Stimulated activated effector memory CD8-positive, alpha-beta T cell treated with anti-CD3 and anti-CD28 coated beads, Interleukin-12 subunit alpha, Interleukin-12 subunit beta, amount 100 ng/mL, for 72 hours (primary cell): ENCODE measurements at regions not wholly inside any gene's neighbourhood (a gene's known extent, or its start where the extent isn't known, plus 50 kb on each side); places are given as distances from the start of the nearest gene placed in this dataset.

ENCODE experiments used
- ATAC-seq: fragments of 150-1000 bp; cut with Tn5 transposase; 2 replicates; pipeline ENCODE4 v1.10.0; 2021
- DNase-seq, 2 donors: peaks; one replicate each; pipeline ENCODE4 v3.0.0; 2021 to 2022; ENCODE audit warnings: low spot score in 2 of 2
- H3K27ac Mint-ChIP-seq: one replicate; pipeline ENCODE4 v1.8.0; 2022; ENCODE audit warnings: mild to moderate bottlenecking, mixed read lengths
- H3K36me3 Mint-ChIP-seq: one replicate; pipeline ENCODE4 v1.8.0; 2022; ENCODE audit warnings: mild to moderate bottlenecking, mixed read lengths
- H3K4me1 Mint-ChIP-seq: one replicate; pipeline ENCODE4 v1.8.0; 2022; ENCODE audit warnings: mixed read lengths
- H3K4me3 Mint-ChIP-seq: one replicate; pipeline ENCODE4 v1.8.0; 2022; ENCODE audit warnings: mild to moderate bottlenecking, mixed read lengths
- H3K9me3 Mint-ChIP-seq: one replicate; pipeline ENCODE4 v1.8.0; 2022; ENCODE audit warnings: mixed read lengths

DNA sequence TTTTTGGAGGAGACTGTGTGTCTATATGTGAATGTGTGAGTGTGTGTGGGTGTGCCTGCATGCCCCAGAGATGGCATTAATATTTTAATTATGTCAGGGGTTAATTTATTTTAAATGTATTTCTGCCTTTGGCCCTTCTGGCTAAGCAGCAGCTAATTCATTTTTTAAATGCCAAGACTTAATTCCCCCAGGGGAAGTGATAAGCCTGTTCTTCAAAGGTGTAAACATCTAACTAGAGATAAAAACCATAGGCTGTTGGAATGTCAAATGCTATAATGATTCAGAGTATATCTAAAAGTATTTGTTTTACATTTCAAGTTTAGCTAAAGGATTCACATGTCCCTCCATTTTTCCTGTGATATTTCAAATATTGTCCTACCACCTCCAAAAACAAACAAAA, 184.7 kb downstream of the SPP2 start:
- ATAC-seq (no peak), DNase-seq (no peak)
- Mint-ChIP-seq H3K4me3 (no peak overlapping the region), H3K9me3 (no peaks in the 10 kb centered on the region), H3K36me3 (no peaks in the 10 kb centered on the region), H3K4me1 (no peaks in the 10 kb centered on the region), H3K27ac (no peak overlapping the region)

DNA sequence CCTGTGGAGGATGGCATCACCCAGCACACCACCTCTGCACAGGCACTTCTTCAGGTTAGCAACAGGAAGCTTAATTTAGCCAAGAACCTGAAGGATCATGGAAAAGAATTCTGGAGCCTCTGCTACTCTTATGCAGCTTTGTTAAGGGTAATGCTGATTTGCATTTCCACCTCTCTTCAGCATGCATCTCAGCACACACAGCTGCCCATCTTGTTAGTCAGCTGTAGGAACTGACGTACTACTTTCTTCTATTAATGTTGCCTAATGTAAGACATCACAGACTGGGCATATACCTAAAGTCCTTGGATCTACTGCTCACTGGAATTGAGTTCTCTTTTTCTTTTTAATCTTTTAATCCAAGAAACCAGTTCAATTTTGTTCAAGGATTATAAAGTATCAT, 181.0 kb downstream of the SPP2 start:
- no peak for ATAC-seq
- H3K4me3 Mint-ChIP-seq, result no peak overlapping the region
- H3K36me3 Mint-ChIP-seq, result no peaks in the 10 kb centered on the region
- H3K9me3 Mint-ChIP-seq, result no peaks in the 10 kb centered on the region
- no peaks in the 10 kb centered on the region for H3K4me1 Mint-ChIP-seq
- H3K27ac Mint-ChIP-seq, result no peak overlapping the region
- no peak for DNase-seq

DNA sequence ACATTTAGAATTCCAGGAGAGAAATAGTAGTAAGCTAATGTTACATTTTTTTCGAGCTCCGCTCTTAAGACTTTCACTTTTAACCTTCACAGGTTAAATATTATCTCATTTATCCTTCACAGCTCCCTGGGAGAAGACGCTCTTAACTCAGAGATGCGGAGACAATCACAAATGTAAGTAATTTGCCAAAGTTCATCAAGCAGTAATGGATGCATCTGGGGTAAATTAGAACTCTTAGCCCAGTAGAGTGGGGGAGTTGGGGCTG, 168.5 kb downstream of the SPP2 start:
- DNase-seq (no peak), ATAC-seq (no peak)
- Mint-ChIP-seq H3K9me3 (no peaks in the 10 kb centered on the region), H3K27ac (no peak overlapping the region), H3K4me1 (peaks cover 20% of the 10 kb centered on the region), H3K4me3 (no peak overlapping the region), H3K36me3 (no peaks in the 10 kb centered on the region)

DNA sequence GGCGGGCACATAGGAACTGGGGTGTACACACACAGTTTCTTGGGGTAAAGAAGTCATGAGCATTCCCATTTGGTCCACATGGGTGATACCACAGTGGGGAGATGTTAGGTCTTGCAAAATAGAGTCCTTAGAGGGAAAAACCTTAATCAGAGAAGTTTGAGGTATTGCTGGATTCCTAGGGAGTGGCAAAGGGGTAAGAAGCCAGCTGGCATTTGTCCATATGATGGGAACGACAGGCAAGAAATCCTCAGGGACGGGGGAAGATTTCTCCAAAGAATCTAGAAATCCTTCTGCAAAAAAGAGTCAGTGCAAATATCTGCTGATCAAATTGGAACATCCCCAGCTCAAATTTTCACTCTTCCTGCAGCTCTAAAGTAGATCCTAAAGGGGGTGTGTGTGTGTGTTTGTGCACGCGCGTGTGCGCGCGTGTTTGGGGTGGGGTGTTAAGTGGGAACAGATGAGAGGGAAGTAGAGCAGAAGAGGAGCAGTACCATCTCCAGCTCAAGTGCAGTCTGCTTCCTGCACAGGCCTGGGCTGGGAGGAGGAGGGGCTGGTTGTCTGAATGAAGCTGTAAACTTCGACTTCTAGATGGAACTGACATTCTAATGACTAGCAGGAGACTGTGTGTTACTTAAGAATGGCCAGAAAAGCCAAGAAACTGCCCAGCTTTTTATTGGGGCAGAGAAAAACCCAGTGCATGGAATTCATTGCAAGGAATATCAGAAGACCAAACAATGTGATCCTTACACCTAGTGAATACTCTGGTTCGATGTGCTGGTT, 168.0 kb downstream of the SPP2 start:
- Mint-ChIP-seq H3K9me3 (no peaks in the 10 kb centered on the region), H3K27ac (no peak overlapping the region), H3K36me3 (no peaks in the 10 kb centered on the region), H3K4me3 (no peak overlapping the region), H3K4me1 (peaks cover 20% of the 10 kb centered on the region)
- ATAC-seq, result no peak
- no peak for DNase-seq

DNA sequence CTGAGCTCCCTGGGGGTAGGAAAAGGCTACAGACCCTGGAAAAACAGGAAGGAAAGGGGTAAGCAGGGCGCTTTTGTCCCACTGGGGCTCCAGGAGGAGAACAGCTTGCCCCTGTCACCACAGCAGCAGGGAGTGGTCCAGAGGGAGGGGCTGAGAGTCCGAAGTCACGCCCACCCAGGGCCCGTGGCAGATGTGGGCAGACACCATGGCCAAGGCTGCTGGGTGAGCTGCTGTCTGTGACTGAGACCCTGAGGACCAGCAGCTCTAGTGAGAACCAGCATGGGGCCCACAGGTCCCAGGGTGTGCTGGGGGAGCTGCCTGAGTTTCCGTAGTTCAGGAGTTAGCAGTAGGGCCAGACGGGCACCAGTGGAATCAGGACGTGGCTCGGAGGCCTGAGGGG, 162.0 kb downstream of the SPP2 start:
- peak overlapping the region; percentile 43 for H3K27ac Mint-ChIP-seq
- no peaks in the 10 kb centered on the region for H3K9me3 Mint-ChIP-seq

DNA sequence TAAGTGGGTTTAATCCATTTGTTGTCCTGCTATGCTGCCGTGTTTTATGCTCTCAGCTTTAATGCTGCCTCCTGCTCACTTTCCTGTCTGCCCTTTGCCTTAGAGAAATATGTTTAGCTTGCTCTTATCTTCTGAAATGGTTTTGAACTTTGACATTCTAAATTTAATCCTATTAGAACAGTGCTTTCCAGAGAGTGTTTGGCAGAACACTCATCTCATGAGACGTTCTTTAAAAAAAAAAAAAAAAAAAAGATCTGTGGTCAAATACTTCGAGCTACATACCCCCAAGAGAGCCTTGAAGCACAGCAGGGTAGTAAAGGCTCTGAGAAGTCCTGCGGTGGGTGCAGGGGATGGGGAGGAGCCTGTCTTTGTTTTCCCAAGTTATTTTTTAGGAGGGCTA, 161.3 kb downstream of the SPP2 start:
- Mint-ChIP-seq H3K4me1 (peaks cover 11% of the 10 kb centered on the region), H3K27ac (peak overlapping the region; percentile 43), H3K36me3 (no peaks in the 10 kb centered on the region), H3K4me3 (no peak overlapping the region), H3K9me3 (no peaks in the 10 kb centered on the region)
- ATAC-seq (no peak), DNase-seq (no peak)

More for the DNA sequence above, 162.0 kb downstream of the SPP2 start:
- Mint-ChIP-seq H3K4me1 (peaks cover 13% of the 10 kb centered on the region), H3K4me3 (no peak overlapping the region), H3K36me3 (no peaks in the 10 kb centered on the region)
- DNase-seq (no peak), ATAC-seq (no peak)

DNA sequence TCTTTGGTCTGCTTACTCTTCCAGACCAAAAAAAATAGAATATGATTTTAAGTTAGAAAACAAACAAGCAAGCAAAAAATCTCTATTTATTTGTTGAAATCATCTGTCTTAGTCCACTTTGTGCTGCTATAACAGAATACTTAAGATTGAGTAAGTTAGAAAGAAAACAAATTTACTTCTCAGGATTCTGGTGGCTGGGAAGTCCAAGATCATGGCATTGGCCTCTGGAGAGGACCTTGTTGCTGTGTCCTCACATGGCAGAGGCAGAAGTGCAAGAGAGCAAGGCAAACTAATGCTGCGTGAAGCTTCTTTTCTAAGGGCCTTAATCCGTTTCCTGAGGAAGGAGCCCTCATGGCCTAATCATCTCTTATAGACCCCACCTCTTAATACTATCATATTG, 156.2 kb downstream of the SPP2 start:
- H3K4me1 Mint-ChIP-seq, result no peaks in the 10 kb centered on the region
- peaks cover 3% of the 10 kb centered on the region for H3K9me3 Mint-ChIP-seq
- no peak overlapping the region for H3K4me3 Mint-ChIP-seq
- ATAC-seq (no peak), DNase-seq (no peak)
- H3K27ac Mint-ChIP-seq, result peak overlapping the region; percentile 26
- H3K36me3 Mint-ChIP-seq, result no peaks in the 10 kb centered on the region

DNA sequence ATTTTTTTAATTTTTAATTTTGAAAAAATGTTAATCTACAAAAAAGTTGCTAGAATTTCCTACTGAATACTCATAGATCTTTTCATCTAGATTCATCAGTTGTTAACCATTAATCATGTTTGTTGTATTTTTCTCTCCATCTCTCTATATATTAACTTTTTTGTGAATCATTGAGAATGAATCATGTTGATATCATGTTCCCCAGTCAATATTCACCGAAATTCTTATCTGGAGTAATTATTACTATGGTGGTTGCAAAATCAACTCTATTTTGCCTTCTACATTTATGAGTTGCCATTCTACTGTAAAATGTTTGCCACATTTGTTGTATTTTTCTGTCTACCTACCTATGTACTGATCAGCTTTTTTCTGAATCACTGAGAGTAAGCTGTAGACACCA, 154.0 kb downstream of the SPP2 start:
- ATAC-seq, result no peak
- H3K4me1 Mint-ChIP-seq, result no peaks in the 10 kb centered on the region
- H3K27ac Mint-ChIP-seq, result no peak overlapping the region
- H3K4me3 Mint-ChIP-seq, result no peak overlapping the region
- no peak for DNase-seq
- no peaks in the 10 kb centered on the region for H3K36me3 Mint-ChIP-seq
- peaks cover 3% of the 10 kb centered on the region for H3K9me3 Mint-ChIP-seq

DNA sequence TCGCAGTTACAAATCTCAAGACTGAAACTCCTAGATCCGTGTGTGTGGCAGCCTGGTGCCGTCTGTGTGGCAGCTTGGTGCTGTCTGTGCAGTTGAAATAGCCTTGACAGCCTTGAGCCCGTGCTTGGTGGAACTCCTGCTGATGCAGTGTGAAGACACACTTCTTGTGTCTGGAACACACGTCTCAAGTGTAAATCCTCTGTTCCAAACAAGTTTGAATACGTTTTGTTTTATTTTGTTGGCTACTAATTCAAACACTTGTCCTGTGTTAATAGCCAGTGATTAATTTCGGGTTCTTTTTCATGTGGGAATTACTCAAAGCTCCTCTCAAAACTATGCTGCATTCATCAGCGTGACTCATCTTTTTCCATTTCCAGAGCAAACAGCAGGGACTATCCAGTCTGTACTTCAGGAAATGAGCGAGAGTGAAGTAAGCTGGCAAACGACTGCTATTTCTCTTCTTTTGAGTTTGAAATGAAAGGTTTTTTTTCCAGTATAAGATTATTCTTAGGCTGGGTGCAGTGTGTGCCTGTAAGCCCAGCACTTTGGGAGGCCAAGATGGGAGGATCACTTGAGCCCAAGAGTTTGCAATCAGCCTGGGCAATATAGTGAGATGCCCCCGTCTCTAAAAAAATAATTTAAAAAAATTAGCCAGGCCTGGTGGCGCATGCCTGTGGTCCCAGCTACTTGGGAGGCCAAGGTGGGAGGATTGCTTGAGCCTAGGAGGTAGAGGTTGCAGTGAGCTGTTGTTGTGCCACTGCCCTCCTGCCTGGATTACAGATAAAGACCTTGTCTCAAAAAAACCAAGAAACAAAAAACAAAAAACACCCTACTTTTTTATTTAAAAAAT, 152.9 kb downstream of the SPP2 start:
- H3K4me1 Mint-ChIP-seq, result peaks cover 3% of the 10 kb centered on the region
- H3K4me3 Mint-ChIP-seq, result no peak overlapping the region
- H3K36me3 Mint-ChIP-seq, result no peaks in the 10 kb centered on the region
- DNase-seq (no peak), ATAC-seq (no peak)
- H3K9me3 Mint-ChIP-seq, result peaks cover 3% of the 10 kb centered on the region
- H3K27ac Mint-ChIP-seq, result no peak overlapping the region

DNA sequence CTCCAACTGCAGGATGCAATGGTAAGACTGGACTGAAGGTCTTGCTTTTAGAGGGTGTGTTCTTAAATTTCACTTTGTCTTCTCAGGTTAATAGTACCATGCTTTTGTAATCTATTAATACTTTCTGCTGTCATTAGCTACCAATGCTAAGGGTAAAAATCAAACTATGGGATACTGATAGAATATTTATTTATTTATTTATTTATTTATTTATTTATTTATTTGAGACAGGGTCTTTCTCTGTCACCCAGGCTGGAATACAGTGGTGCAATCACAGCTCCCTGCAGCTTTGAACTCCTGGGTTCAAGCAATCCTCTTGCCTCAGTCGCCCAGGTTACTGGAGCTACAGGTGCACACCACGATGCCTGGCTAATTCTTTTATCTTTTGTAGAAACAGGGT, 152.1 kb downstream of the SPP2 start:
- H3K4me3 Mint-ChIP-seq, result no peak overlapping the region
- H3K27ac Mint-ChIP-seq, result no peak overlapping the region
- H3K9me3 Mint-ChIP-seq, result peaks cover 3% of the 10 kb centered on the region
- peaks cover 7% of the 10 kb centered on the region for H3K4me1 Mint-ChIP-seq
- H3K36me3 Mint-ChIP-seq, result no peaks in the 10 kb centered on the region
- DNase-seq (no peak), ATAC-seq (no peak)

DNA sequence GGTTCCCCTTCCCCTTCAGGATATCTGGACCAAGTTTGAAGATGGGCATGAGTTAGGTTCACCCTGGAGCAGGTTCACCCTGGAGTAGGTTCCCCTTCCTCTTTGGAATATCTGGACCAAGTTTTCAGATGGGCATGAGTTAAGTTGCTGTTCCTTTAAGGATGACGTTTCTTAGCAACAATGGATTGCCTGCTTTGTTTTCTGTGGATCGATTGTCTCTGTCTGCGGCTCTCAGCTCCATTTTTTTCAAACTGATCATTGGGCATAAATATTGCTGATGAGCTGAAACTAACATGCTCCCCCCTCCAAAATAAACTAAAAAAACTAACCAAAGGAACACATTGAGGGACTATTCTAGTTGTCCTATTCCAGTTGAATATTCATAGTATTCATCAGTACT, 149.5 kb downstream of the SPP2 start:
- H3K36me3 Mint-ChIP-seq, result no peaks in the 10 kb centered on the region
- DNase-seq (no peak), ATAC-seq (no peak)
- H3K4me1 Mint-ChIP-seq, result peaks cover 12% of the 10 kb centered on the region
- H3K27ac Mint-ChIP-seq, result no peak overlapping the region
- peaks cover 3% of the 10 kb centered on the region for H3K9me3 Mint-ChIP-seq
- H3K4me3 Mint-ChIP-seq, result no peak overlapping the region

DNA sequence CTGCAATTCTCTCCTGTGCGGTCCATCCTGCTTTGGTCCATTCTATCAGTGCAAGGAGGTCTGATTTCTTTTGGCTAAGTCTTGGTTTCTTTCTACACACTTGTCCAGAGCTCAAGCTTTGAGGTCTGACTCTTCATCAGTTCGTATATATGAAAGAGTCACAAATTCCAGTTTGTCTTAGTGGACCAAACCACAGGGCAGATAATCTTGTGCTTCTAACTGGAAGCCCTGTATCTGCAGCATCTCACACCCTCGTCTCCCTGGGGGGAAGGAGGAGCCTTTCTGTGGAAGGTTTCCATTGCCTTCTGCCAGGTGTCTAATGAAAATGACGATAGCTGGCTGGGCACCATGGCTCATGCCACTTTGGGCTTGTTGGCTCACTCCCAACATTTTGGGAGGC, 148.5 kb downstream of the SPP2 start:
- no peak for DNase-seq
- no peak overlapping the region for H3K4me3 Mint-ChIP-seq
- no peaks in the 10 kb centered on the region for H3K9me3 Mint-ChIP-seq
- ATAC-seq, result no peak
- no peaks in the 10 kb centered on the region for H3K36me3 Mint-ChIP-seq
- no peak overlapping the region for H3K27ac Mint-ChIP-seq
- peaks cover 12% of the 10 kb centered on the region for H3K4me1 Mint-ChIP-seq

DNA sequence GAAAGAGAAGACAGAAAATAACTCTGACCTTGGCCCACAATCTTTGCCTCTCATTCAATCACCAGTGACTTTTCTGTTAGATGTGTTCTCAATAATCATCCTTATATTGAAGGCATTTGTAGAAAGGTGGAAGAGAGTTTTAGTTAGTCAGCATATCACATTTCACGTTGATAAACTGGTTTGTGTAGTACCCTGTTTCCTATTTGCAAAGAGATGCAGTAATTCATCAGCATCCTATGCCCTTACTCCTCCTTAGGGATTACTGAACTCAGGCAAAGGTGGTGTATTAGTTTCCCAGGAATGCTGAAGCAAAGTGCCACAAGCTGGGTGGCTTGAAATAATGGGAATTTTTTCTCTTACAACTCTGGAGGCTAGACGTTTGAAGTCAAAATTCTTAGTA, 145.0 kb downstream of the SPP2 start:
- ATAC-seq (no peak), DNase-seq (no peak)
- Mint-ChIP-seq H3K4me1 (peaks cover 12% of the 10 kb centered on the region), H3K36me3 (no peaks in the 10 kb centered on the region), H3K9me3 (no peaks in the 10 kb centered on the region), H3K4me3 (no peak overlapping the region), H3K27ac (no peak overlapping the region)

DNA sequence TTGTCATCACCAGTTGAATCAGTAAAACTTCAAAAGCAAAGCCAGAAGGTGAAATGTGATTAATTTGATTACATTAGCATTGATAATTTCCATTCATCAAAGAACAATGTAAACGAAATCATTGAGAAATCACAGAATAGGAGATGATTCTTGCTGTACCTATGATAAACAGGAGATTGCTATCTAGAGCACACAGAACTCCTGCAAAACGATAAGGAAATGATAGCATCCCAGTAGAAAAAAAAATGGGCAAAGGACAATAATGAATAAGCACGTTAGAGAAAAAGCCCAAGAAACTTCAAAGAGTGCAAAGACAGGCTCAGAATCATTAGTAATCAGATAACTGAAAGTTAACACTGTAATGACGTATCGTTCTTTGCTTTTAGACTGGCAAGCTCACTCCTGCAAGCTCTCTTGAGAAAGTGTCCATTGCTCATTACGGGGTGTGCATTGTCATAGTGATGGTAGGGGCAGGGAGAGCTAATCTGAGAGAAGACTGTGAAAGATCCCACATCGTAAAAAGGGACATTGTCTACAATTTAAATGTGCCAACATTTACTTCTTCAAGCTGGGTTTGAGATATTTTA, 143.6 kb downstream of the SPP2 start:
- H3K4me3 Mint-ChIP-seq, result no peak overlapping the region
- peaks cover 12% of the 10 kb centered on the region for H3K4me1 Mint-ChIP-seq
- no peak overlapping the region for H3K27ac Mint-ChIP-seq
- ATAC-seq (peak; percentile 60), DNase-seq (no peak)
- H3K9me3 Mint-ChIP-seq, result no peaks in the 10 kb centered on the region
- H3K36me3 Mint-ChIP-seq, result no peaks in the 10 kb centered on the region

DNA sequence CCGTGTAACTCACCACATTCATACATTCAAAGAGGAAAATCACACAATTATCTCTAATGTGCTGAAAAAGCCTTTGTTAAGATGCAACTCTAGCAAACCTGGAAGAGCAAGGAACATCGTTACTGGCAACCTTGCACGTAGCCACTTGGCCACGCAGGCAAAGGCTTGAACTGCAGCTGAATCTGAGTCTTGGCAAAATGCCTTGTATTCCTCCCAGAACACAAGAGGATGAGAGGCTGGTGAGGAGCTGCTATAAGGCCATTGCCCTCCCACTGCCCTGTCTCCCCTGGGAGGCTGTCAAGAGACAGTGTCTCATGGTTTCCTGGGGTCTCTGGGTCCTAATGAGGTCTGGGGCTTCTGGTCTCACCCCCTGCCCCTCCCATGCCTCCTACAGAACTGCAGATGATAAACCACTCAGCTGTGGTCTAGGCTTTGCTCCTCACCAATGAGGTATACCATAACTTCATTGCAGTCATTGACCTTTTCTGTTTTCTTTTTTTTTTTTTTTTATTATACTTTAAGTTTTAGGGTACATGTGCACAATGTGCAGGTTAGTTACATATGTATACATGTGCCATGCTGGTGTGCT, 141.4 kb downstream of the SPP2 start:
- no peaks in the 10 kb centered on the region for H3K9me3 Mint-ChIP-seq
- H3K27ac Mint-ChIP-seq, result no peak overlapping the region
- ATAC-seq (no peak), DNase-seq (no peak)
- no peaks in the 10 kb centered on the region for H3K36me3 Mint-ChIP-seq
- H3K4me1 Mint-ChIP-seq, result no peaks in the 10 kb centered on the region
- H3K4me3 Mint-ChIP-seq, result no peak overlapping the region
